Fibroblast of skin of back (primary cell): ENCODE measurements at regions not wholly inside any gene's neighbourhood (a gene's known extent, or its start where the extent isn't known, plus 50 kb on each side); places are given as distances from the start of the nearest gene placed in this dataset.
A peak's percentile ranks its signal among the peaks of the same experiment; 100 is the strongest.
"Not testable (repeated sequence)": the region's sequence is repeated elsewhere in the genome, so short reads cannot be mapped to it uniquely, and the experiment has no call there.

Experiments used
- DNase-seq: peaks from one replicate; pipeline ENCODE4 v3.0.0-alpha.2; 2013

DNA sequence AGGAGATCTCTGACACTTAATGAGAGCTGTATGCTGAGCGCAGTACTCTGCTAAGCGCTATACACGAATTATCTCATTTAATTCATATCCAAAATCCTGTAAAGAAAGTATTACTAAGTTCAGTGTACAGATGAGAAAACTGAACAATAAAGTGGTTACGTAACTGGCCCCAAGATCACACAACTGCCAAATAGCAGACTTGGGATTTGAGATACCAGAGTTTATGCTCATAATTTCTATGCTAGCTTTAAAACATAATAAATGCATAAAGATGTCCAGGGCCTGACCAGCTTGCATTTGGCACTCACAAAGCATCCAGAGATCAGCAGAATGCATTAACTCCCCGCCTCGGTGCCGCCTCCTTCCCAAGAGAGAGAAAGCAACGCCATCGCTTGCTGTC, 83.2 kb upstream of the PWP1 start:
- DNase-seq = no peak

DNA sequence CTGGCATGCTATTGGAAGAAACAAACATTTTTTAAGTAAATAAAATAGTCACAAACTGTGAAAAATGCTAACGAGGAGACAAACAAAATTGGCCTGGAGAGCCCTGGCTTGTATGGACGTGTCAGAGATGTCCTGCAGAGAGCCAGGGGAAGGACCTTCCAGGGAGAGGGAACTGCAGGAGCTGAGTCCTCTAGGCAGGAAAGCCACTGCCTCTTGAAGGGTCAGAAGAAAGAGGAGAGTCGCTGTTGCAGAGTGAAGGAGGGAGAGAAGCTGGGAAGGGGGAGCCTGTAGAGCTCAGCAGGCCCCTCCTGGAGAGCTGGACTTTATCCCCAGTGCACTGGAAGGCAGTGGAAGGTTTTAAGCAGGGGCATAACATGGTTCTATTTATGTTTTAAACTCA, 80.3 kb upstream of the PWP1 start:
- DNase-seq = no peak

DNA sequence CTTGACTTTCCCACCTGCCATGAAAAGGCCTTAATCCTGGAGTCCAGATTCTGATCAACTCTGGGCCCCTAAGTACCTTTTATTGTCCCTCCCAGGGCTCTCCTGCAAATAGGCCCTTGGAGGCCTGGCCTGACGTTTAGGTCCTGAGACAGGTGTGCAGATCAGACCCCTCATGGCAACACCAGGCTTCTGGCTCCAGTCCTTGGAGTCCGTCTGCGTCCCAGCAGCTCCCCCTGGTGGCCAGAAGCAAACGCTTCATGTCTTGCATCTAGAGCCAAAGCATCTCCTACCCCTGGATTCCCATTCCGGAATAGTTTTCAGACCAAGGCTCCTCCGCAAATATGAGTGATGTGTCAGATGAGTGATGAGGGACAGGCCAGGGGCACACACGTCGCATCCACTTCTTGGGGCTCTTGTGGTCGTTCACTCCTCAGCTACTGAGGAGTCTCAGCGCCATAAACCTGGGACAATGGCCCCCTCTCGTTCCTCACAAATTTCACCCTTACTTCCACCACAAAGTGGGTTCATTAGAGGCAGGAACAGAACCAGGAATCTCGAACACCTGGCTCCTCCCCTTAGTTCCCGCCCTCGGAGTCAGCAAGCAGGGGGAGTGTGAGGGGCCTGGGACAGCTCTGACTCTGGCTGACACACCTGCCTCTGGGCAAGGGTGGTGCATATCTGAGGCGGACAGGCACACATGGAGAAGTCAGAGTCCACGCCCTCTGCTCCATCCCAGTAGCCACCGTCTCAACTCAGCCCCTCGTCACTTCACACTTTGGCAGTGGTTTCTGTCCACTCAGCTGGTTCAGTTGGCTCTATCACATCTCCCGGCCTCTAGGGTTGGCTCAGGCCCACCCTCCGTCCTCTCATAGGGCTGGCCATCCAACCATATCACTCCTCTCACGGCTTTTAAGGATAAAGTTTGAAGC, 77.9 kb upstream of the PWP1 start:
- DNase-seq = peak; percentile 65

DNA sequence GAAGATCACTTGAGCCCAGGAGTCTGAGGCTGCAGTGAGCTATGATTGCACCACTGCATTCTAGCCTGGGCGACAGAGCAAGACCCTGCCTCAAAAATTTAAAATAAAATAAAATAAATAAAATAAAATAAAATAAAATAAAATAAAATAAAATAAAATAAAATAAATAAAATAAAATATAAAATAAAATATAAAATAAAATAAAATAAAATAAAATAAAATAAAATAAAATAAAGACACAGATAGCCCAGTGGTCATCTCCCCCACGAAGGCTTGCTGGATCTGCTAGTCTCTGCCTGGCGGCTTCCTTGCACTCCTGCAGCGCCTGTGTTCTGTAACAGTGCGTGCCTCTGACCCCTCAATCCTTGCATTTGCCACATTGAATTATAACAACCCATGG, 76.8 kb upstream of the PWP1 start:
- DNase-seq = not testable (repeated sequence)

DNA sequence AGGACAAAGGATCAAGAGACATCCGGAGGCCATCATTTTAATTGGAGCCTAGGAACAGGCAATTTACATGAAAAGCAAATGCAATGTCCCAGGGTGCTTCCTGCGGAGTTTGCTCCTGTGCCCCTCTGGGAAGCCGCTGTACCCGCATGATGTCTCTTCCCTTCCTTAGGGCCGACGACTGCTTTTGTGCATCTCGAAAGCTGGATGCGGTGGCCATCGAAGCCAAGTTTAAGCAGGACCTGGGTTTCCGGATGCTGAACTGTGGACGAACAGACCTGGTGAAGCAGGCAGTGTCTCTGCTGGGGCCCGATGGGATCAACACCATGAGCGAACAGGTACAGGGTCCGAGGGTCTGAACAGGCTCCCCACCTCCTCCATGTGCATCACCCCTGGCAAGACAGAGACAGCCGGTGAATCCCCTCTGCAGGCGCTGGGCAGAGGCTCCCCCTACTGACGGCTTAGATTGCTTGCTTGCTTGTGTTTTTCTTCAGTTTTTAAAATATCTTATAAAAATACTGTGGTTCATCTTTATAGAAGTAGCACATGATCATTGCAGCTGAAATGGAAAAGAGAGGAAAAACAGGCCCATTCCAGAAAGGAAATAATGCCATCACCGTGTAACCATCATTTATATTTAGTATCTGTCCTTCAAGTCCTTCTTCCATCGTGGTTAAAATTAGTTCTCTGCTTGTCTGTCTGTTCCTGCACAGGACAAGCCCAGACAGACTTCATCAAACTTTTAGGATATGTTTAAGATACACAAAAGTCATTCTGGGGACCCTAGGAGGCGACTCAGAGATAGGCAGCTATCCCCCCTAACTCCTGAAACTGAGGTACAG, 75.4 kb upstream of the PWP1 start:
- DNase-seq = peak; percentile 48

DNA sequence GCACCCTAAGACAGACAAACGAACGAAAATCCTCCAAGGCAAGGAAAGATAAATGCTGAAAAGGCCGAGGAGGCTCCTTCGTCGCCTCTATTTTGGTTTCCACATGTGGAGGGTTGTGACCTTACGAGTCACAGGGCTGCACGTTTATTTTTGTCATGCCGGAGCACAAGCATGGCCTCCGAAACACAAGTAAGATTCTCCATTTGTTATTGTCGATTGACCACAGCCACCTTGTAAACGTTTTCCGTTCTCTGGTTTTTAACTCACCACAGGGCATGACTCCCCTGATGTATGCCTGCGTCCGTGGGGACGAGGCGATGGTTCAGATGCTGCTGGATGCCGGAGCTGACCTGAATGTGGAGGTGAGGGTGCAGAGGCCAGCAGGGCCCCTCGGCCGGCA, 73.1 kb upstream of the PWP1 start:
- DNase-seq = no peak

DNA sequence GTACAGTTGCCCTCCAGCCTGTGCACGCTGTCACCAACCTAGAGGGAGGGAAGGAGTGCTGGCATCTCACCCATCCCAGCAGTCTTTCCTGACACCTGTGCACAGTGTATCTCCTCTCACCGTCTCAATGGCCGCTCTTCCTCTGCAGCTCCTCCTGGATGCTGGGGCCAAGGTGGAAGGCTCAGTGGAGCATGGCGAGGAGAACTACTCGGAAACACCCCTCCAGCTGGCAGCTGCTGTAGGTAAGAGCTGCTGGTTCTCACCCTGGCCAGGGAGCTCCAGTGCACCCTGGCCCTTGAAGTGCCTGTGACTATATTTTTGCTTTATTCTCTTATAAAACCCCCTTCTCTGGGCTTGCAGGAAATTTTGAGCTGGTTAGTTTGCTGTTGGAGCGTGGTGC, 68.7 kb upstream of the PWP1 start:
- DNase-seq = no peak

DNA sequence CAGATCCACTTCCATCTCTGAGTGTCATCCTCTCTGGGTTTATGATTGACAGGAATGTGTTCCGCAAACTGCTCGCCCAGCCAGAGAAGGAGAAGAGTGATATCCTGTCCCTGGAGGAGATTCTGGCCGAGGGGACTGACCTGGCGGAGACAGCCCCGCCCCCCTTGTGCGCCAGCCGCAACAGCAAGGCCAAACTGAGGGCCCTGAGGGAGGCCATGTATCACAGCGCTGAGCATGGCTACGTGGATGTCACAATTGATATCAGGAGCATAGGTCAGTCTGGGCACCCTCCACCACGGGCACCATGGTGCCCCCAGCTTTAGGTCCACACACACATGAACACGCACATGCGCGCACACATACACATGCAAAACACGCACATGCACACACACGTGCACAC, 67.5 kb upstream of the PWP1 start:
- no peak for DNase-seq

DNA sequence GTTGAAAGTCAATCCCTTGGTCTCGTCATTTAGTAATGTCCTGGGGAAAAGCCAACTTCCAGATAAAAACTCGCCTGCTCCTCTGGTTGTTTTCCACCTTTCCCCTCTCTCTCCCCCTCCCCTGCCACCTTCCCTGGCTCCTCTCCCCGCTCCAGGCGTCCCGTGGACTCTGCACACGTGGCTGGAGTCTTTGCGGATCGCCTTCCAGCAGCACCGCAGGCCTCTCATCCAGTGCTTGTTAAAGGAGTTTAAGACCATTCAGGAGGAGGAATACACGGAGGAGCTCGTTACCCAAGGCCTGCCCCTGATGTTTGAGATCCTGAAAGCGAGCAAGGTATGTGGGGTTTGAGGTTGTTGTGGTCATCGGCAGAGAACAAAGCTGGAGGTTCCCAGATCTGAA, 65.8 kb upstream of the PWP1 start:
- DNase-seq = no peak

DNA sequence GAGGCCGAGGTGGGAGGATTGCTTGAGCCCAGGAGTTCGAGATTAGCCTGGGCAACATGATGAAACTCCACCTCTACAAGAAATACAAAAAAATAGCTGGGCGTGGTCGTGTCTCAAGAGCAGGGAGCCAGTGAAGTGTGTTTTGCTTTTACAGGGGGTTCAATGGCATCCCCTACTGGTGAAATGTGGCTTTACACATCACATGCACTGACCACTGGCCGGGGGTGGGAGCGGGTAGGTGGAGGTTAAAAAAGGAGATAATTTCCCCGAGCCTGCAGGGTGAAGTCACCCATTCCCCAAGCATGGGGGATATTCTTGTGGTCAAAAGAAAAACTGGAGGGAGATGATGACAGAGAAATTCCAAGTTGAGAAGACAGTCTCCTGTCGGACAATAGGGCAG, 63.6 kb upstream of the PWP1 start:
- peak; percentile 25 for DNase-seq

DNA sequence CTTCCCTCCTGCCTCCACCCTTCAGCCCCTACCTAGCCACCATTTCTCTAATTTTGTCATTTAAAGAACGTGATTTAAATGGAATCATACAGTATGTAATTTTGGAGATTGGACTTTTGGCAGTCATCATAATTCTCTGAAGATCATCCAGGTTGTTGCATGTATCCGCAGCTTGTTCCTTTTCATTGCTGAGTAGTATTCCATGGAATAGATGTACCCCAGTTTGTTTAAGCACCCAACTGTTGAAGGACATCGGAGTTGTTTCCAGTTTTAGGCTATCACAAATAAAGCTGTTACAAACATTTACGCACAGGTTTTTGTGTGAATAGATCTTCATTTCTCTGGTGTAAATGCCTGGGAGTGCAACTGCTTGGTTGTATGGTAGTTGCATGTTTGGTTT, 61.1 kb upstream of the PWP1 start:
- DNase-seq = no peak

DNA sequence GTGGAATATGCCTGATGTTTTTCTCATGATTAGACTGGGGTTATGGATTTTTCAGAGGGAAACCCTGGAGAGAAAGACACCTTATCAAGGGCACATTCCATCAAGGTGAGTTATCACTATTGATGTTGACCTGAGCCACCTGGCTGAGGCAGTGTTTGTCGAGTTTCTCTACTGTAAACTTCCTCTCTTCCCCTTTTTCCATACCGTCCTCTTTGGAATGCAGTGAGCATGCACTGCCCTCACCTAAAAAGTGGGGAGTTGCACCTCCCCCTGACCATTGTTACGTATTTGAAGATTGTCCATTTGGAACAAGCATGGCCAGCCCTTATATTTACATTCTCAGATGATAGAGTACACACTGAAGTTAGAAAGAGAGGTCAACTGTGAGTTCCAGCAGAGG, 53.9 kb upstream of the PWP1 start:
- no peak for DNase-seq

DNA sequence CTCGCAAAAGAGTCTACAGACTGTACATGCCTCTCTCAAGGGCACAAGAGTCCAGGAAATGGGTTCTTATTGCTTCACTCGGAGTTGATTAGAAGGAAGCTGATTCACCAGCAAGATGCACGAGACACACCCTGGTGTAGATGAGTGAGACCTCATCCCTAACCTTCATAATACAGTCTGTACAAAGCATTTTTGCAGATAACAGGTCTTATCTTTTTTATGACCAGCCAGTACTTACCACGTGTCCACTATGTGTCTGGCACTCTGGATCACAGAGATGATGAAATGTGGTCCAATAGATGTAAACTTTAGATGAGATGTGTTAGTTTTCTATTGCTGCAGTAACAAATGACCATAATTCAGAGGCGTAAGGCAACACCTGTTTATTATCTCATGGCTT, 53.4 kb upstream of the PWP1 start:
- no peak for DNase-seq

DNA sequence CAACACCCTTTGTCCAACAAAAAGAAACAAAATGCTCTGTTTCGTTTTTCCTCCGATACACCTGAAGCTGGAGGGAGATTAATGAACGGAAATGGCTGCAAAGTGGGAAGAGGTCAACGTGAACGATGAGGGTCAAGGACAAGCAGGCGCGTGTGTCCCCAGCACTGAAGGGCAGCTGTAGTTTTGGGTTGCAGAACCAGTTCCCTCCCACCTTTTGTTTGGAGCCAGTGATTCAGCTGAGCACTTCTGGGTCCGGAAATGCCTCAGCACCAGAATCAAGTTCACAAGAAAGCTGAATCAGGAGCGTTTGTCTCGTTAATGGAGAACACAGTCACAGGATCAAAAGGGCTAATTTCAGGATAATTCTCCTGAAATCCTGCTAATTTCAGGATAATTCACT, 51.1 kb upstream of the PWP1 start:
- no peak for DNase-seq

DNA sequence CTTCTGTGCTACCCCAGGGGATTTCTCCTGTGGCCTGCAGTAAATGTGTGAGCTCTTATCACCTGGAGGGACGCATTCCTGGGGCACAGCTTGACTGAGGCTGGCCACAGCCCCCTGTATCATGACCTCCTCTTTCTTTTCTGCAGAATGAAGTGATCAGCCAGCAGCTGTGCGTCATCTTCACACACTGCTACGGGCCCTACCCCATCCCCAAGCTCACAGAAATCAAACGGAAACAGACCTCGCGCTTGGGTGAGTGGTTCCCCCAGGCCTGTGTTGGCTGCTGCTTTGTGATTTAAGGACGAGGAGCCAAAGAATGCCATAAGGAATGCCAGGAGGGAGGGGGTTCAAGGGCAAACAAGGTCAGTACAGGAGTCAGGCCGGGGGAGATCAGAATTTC, 50.5 kb upstream of the PWP1 start:
- DNase-seq = peak; percentile 20
